Endometrium (tissue), 2 donors: ENCODE measurements at regions not wholly inside any gene's neighbourhood (a gene's known extent, or its start where the extent isn't known, plus 50 kb on each side); places are given as distances from the start of the nearest gene placed in this dataset.
A peak's percentile ranks its signal among the peaks of the same experiment; 100 is the strongest.

ENCODE experiments used
- FAIRE-seq: peaks from 2 replicates; lab custom pipeline; 2012; peaks lifted over from hg19 to GRCh38; lab: Jason Lieb, UNC
- donor health status: control.
- donor health status: control.

GRCh38 chr3:148588291-148588690, 109.4 kb upstream of the AGTR1 start:
- FAIRE-seq = no peak

- no peak for FAIRE-seq
Observed at GRCh38 chr3:148591525-148591924, 106.2 kb upstream of the AGTR1 start.

- no peak for FAIRE-seq
Observed at GRCh38 chr3:148598619-148599018, 99.1 kb upstream of the AGTR1 start.

- no peak for FAIRE-seq
Observed at GRCh38 chr3:148599481-148599880, 98.2 kb upstream of the AGTR1 start.

GRCh38 chr3:148600440-148600839, 97.3 kb upstream of the AGTR1 start:
- FAIRE-seq = no peak

- FAIRE-seq = no peak
Observed at GRCh38 chr3:148600902-148601765, 96.6 kb upstream of the AGTR1 start.

GRCh38 chr3:148601766-148602685, 95.7 kb upstream of the AGTR1 start:
- peak; percentile 96 for FAIRE-seq

GRCh38 chr3:148604270-148605085, 93.2 kb upstream of the AGTR1 start:
- no peak for FAIRE-seq

GRCh38 chr3:148605521-148605920, 92.2 kb upstream of the AGTR1 start:
- no peak for FAIRE-seq

GRCh38 chr3:148606979-148607378, 90.7 kb upstream of the AGTR1 start:
- no peak for FAIRE-seq

GRCh38 chr3:148607491-148607890, 90.2 kb upstream of the AGTR1 start:
- no peak for FAIRE-seq

- FAIRE-seq = no peak
Observed at GRCh38 chr3:148612278-148612677, 85.4 kb upstream of the AGTR1 start.

GRCh38 chr3:148615382-148615781, 82.3 kb upstream of the AGTR1 start:
- no peak for FAIRE-seq

GRCh38 chr3:148625095-148625736, 72.5 kb upstream of the AGTR1 start:
- FAIRE-seq = no peak

GRCh38 chr3:148625991-148626390, 71.7 kb upstream of the AGTR1 start:
- FAIRE-seq = no peak

- FAIRE-seq = no peak
Observed at GRCh38 chr3:148629006-148629405, 68.7 kb upstream of the AGTR1 start.

- no peak for FAIRE-seq
Observed at GRCh38 chr3:148631124-148631903, 66.4 kb upstream of the AGTR1 start.

- no peak for FAIRE-seq
Observed at GRCh38 chr3:148641722-148642121, 56.0 kb upstream of the AGTR1 start.

- no peak for FAIRE-seq
Observed at GRCh38 chr3:148642214-148642613, 55.5 kb upstream of the AGTR1 start.

GRCh38 chr3:148642616-148643015, 55.1 kb upstream of the AGTR1 start:
- no peak for FAIRE-seq

GRCh38 chr3:148643389-148643840, 54.3 kb upstream of the AGTR1 start:
- no peak for FAIRE-seq
